Panc1 (cell line): ENCODE measurements at regions not wholly inside any gene's neighbourhood (a gene's known extent, or its start where the extent isn't known, plus 50 kb on each side); places are given as distances from the start of the nearest gene placed in this dataset.

Experiments
- CTCF ChIP-seq: fragments of 450-650 bp; IDR thresholded peaks from 2 replicates; pipeline ENCODE4 v1.5.1; 2017; ENCODE audit warnings: mild to moderate bottlenecking
- POLR2AphosphoS5 ChIP-seq: IDR thresholded peaks from 2 replicates; pipeline ENCODE4 v1.6.1; 2012; ENCODE audit warnings: mild to moderate bottlenecking, low read depth, low read length, moderate library complexity
- REST ChIP-seq, 2 experiments: IDR thresholded peaks; 2 replicates each; pipeline ENCODE4 v1.6.1; 2011 to 2012; ENCODE audit warnings: low read depth in 2 of 2, control low read depth in 1 of 2, low read length in 1 of 2, mild to moderate bottlenecking in 1 of 2, moderate library complexity in 1 of 2; ENCODE audit not compliant: insufficient read depth in 1 of 2
- SIN3A ChIP-seq: IDR thresholded peaks from 2 replicates; pipeline ENCODE4 v1.6.1; 2012; ENCODE audit warnings: low read depth, mild to moderate bottlenecking, low read length, moderate library complexity, borderline replicate concordance; ENCODE audit not compliant: insufficient read depth
- TCF7L2 ChIP-seq: IDR thresholded peaks from 2 replicates; pipeline ENCODE4 v1.6.1; 2011; ENCODE audit warnings: mild to moderate bottlenecking, low read depth, low read length, inconsistent platforms

- TF ChIP-seq CTCF (no peak), POLR2AphosphoS5 (no peak), TCF7L2 (no peak), REST (IDR thresholded peaks at IDR 0.05; ENCODE audit: insufficient read depth in 1 of 2, low read depth in 2 of 2, low read length in 1 of 2) (no peak), SIN3A (no peak)
Observed at GRCh38 chr7:88429382-88429781, 122.7 kb upstream of the STEAP4 start.
